ENCODE measurements at regions not wholly inside any gene's neighbourhood (a gene's known extent, or its start where the extent isn't known, plus 50 kb on each side); places are given as distances from the start of the nearest gene placed in this dataset.

- Histone ChIP-seq H3K36me3 (ENCODE audit: control insufficient read depth in 1 of 2, insufficient read depth in 2 of 2, low read length in 2 of 2) (no peaks in the 10 kb centered on the region), H2AFZ (ENCODE audit: low read depth, low read length, poor library complexity, severe bottlenecking) (no peak overlapping the region), H3K4me2 (ENCODE audit: low read length) (no peak overlapping the region), H3K27ac (ENCODE audit: low read depth, low read length) (no peak overlapping the region), H3K9ac (ENCODE audit: low read length) (no peak overlapping the region), H3K4me3 (replicated peaks in 1 of 2; ENCODE audit: low read depth in 1 of 2, low read length in 2 of 2) (no peak overlapping the region), H3K79me2 (ENCODE audit: insufficient read depth, low read length) (no peaks in the 10 kb centered on the region), H3K9me2 (ENCODE audit: insufficient read depth) (no peaks in the 10 kb centered on the region), H4K20me1 (ENCODE audit: insufficient read depth) (no peaks in the 10 kb centered on the region), H3K27me3 (ENCODE audit: insufficient read depth, low read length) (no peaks in the 10 kb centered on the region), H3K4me1 (ENCODE audit: control insufficient read depth in 1 of 2, insufficient read depth in 2 of 2, low read length in 2 of 2) (no peaks in the 10 kb centered on the region), H3K9me3 (ENCODE audit: control insufficient read depth in 1 of 2, insufficient read depth in 1 of 2, low read depth in 1 of 2, low read length in 2 of 2) (peaks cover 0 to 15% of the 10 kb centered on the region in 2 experiments; a peak in 2 of 4 replicates)
- no TSS peak for BruUV-seq (replicated peaks)
- POLR2A ChIA-PET = no interaction called here
- intact Hi-C loops (cut with micrococcal nuclease) = no loop called here
- CTCF ChIA-PET = no interaction called here
- RAD21 ChIA-PET (ENCODE audit: low non-redundant PET in 1 of 2, low total read pairs in 2 of 2, uncharacterized antibody in 2 of 2, unreplicated experiment in 2 of 2) = no interaction called here
- ATAC-seq (no peak), DNase-seq (ENCODE audit: low read depth, low spot score) (no peak)
- TF ChIP-seq CTCF (IDR thresholded peaks at IDR 0.05 in 2 of 3, conservative IDR thresholded peaks at IDR 0.05 in 1 of 3; ENCODE audit: borderline replicate concordance in 1 of 3, insufficient read depth in 1 of 3, low read depth in 2 of 3, low read length in 2 of 3) (no peak), TCF7L2 (IDR thresholded peaks at IDR 0.05; ENCODE audit: borderline replicate concordance, extremely low read depth, insufficient read depth, insufficient read length) (no peak), SIN3A (IDR thresholded peaks at IDR 0.05; ENCODE audit: low read depth) (no peak), ZBTB33 (IDR thresholded peaks at IDR 0.05; ENCODE audit: extremely low read depth, insufficient replicate concordance, low read length) (no peak), POLR2AphosphoS5 (IDR thresholded peaks at IDR 0.05; ENCODE audit: low read depth, low read length) (no peak)
These were observed 1554.9 kb upstream of the CADM2 start for GRCh38 chr3:83403927-83404326.
